ENCODE measurements at regions not wholly inside any gene's neighbourhood (a gene's known extent, or its start where the extent isn't known, plus 50 kb on each side); places are given as distances from the start of the nearest gene placed in this dataset.

DNA sequence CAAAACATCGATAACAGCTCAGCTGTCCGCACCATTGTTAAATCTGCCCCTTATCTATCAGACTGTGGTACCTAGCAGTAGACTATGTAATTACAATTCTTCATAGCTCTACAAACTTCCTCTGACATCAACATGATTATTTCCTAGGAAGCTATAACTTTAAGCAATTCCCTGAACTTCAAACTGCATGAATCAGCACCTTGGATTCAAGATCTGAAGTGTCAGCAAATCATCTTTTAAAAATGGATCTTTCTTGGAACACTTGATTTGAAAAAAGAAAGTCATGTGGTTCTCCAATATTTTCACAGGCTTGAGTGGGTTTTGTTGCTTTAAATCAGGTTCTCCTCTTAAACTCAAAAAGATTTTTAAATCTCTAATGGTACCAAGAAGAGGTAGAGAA, 680.7 kb upstream of the LMCD1 start:
- no peak overlapping the region for H3K4me3 ChIP-seq (ENCODE audit: control insufficient read depth, low read depth, low read length)
- no peak for DNase-seq (ENCODE audit: low read depth)
- TF ChIP-seq, protein P1, sequence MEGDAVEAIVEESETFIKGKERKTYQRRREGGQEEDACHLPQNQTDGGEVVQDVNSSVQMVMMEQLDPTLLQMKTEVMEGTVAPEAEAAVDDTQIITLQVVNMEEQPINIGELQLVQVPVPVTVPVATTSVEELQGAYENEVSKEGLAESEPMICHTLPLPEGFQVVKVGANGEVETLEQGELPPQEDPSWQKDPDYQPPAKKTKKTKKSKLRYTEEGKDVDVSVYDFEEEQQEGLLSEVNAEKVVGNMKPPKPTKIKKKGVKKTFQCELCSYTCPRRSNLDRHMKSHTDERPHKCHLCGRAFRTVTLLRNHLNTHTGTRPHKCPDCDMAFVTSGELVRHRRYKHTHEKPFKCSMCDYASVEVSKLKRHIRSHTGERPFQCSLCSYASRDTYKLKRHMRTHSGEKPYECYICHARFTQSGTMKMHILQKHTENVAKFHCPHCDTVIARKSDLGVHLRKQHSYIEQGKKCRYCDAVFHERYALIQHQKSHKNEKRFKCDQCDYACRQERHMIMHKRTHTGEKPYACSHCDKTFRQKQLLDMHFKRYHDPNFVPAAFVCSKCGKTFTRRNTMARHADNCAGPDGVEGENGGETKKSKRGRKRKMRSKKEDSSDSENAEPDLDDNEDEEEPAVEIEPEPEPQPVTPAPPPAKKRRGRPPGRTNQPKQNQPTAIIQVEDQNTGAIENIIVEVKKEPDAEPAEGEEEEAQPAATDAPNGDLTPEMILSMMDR (IDR thresholded peaks at IDR 0.05; ENCODE audit: control insufficient read depth, insufficient read depth, low read depth, low read length, missing control alignments), result no peak

DNA sequence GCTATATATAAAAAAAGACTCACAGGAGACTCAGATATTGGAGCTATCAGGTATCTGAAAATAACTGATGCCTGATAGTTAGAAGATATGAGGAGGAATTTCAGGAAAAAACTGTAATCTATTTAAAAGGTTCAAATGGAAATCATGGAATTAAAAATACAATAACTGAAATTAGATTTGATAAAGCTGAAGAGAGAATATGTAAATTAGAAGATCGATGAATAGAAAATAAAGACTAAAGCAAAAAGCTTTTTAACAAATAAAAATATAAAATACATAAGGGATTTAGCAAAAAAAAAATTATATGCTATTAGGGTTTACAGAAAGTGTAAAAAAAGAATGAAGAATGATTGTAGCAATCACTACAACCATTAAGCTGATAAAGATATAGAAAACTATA, 679.8 kb upstream of the LMCD1 start:
- TF ChIP-seq, protein P1 (IDR thresholded peaks at IDR 0.05; ENCODE audit: control insufficient read depth, insufficient read depth, low read depth, low read length, missing control alignments), result no peak
- no peak overlapping the region for H3K4me3 ChIP-seq (ENCODE audit: control insufficient read depth, low read depth, low read length)
- no peak for DNase-seq (ENCODE audit: low read depth)

DNA sequence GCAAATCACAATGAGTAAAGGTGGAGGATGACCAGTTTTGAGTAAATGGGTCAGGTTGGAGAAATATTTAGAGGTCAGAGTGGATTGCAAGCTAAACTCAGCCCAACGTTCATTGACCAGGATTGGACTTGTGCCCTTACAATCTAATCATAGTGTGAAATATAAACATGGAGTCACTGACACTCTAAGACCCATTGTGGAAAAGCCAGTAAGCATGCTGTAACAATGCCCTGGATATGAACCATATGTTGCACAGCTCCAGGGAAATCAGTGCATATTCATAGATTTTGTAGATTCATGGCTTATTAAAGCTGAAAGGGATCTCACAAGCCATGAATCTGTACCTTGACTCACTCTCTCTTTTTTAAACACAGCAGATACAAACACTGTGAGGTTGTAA, 660.2 kb upstream of the LMCD1 start:
- TF ChIP-seq, protein P1 (IDR thresholded peaks at IDR 0.05; ENCODE audit: control insufficient read depth, insufficient read depth, low read depth, low read length, missing control alignments), result no peak
- no peak for DNase-seq (ENCODE audit: low read depth)
- H3K4me3 ChIP-seq (ENCODE audit: control insufficient read depth, low read depth, low read length), result no peak overlapping the region

DNA sequence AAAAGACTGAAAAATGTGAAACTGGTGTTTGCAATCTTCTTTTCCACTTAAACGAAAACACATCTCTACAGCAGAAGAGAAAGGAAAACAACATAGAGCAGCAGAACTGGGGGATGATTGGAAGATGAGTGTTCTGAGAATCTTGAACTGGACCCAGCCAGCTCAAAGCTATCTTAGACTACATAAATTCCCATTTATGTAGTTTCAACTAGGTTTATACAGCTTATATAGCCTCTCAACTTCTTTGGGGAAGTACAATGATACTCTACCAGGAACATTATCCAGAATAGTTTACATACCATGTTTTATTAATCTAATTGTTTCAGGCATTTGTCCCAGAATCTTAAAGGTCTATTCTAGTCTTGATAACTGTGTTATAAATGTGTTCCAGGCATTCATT, 658.2 kb upstream of the LMCD1 start:
- H3K4me3 ChIP-seq (ENCODE audit: control insufficient read depth, low read depth, low read length), result no peak overlapping the region
- no peak for DNase-seq (ENCODE audit: low read depth)
- TF ChIP-seq, protein P1 (IDR thresholded peaks at IDR 0.05; ENCODE audit: control insufficient read depth, insufficient read depth, low read depth, low read length, missing control alignments), result no peak

DNA sequence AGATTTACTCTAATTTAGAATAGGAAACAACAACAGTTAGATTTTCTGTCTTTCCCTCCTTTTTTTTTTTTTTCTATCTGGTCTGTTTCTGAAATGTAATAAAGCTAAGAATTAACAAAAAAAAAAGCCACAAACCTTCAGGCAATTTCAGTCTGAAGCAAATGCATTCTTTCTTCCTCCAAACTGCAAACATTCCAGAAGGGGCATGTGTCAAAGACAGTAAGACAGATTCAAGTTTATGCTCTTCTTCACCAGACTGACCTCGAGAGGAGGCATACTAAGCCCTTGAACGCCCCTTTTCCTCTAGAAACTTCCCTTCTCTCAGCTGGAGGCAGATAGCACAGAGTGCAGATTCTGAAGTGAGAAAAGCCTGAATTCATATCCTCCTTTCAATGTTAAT, 654.6 kb upstream of the LMCD1 start:
- TF ChIP-seq, protein P1 (IDR thresholded peaks at IDR 0.05; ENCODE audit: control insufficient read depth, insufficient read depth, low read depth, low read length, missing control alignments), result no peak
- H3K4me3 ChIP-seq (ENCODE audit: control insufficient read depth, low read depth, low read length), result no peak overlapping the region
- DNase-seq (ENCODE audit: low read depth), result no peak

DNA sequence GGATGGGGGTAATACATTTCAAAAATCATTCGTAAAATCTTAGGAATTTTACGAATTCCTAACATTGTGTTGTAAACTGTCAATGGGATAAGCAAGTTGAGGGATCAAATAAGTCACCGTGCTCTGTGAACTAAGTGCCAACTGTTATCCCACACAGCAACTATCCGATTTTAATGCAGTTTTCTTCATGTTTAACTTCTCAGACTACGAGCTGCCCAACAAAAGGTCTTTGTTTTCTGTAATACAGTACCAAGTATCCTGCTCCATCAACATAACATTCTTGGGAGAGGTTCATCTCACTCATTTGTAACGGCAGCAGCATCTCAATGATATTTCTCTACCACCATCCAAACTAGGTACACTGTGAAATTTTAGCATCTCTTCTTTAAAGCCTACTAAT, 654.1 kb upstream of the LMCD1 start:
- no peak for DNase-seq (ENCODE audit: low read depth)
- TF ChIP-seq, protein P1 (IDR thresholded peaks at IDR 0.05; ENCODE audit: control insufficient read depth, insufficient read depth, low read depth, low read length, missing control alignments), result no peak

DNA sequence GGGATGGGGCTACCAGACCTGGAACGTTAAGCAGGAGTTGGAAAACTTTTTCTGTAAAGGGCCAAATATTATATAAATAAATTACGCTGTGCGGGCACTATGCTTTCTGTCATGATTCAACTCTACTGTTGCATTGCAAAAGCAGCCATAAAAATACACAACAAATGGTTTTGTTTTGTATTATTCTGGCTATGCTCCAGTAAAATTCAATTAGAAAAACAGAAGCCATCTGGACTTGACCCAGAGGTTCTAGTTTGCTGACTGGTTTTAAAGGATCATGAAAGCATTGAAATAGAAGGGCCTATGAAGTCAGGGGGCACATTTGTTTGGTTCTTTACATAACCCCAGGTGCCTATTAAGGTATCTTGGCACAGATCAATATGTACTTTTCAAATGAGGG, 647.4 kb upstream of the LMCD1 start:
- no peak overlapping the region for H3K4me3 ChIP-seq (ENCODE audit: control insufficient read depth, low read depth, low read length)
- TF ChIP-seq, protein P1 (IDR thresholded peaks at IDR 0.05; ENCODE audit: control insufficient read depth, insufficient read depth, low read depth, low read length, missing control alignments), result no peak
- DNase-seq (ENCODE audit: low read depth), result no peak

More for the DNA sequence above, 654.1 kb upstream of the LMCD1 start:
- H3K4me3 ChIP-seq (ENCODE audit: control insufficient read depth, low read depth, low read length), result no peak overlapping the region
